ENCODE measurements at regions not wholly inside any gene's neighbourhood (a gene's known extent, or its start where the extent isn't known, plus 50 kb on each side); places are given as distances from the start of the nearest gene placed in this dataset.

- no peak for TF ChIP-seq EP300 (IDR thresholded peaks at IDR 0.05)
- TF ChIP-seq POLR2A (IDR thresholded peaks at IDR 0.05), result no peak
- no peak for TF ChIP-seq CTCF (IDR thresholded peaks at IDR 0.05)
These were observed 73.6 kb downstream of the EN1 start for GRCh38 chr2:118773826-118774225.

Data from ovary (tissue), 3 donors.